ENCODE measurements at regions not wholly inside any gene's neighbourhood (a gene's known extent, or its start where the extent isn't known, plus 50 kb on each side); places are given as distances from the start of the nearest gene placed in this dataset.
A peak's percentile ranks its signal among the peaks of the same experiment; 100 is the strongest.

DNA sequence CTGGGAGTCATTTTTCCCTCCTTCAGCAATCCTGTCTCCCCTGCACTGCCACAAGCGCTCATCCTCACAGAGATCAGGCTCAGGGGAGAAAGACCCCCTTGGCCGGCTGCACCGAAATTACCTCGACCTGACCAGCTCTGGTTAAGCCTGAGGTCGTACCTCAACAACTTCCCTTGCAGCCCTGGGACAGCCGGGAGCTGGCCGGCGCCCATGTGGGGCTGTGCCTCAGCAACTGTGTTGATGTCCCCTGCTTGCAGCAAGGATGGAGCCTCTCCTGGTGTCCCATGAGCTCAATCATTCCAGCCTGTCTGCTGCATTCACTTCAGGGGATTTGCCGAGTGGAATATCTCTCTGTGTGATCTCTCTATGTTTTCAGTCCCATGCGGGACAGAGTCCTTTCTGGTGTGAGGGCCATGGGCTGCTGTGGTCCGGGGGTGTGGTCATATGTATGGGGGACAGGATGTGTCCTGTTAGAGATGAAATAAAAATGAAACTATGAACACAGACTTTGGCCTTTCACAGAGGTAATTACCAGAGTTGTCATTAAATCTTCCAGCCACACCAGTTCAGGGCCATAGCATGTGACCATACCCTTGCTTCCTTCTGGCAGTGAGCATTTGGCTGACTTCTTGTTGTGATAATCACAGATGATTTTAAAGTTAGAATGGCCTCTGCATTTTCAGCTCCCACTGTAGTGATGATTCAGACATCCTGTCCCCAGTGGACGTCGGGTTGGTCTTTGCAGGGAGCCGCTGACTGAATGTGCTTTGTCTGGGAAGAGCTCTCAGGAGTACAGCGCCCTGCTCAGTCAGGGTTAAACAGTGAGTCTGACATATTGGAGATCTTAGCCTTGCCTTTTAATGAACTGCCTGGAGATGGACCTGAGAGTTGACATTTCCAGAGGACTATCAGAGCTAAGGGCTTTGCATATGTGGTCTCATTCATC is 405.9 kb downstream of the AACS start:
- no peak for DNase-seq (ENCODE audit: low read depth in 4 of 4, low spot score in 3 of 4)

DNA sequence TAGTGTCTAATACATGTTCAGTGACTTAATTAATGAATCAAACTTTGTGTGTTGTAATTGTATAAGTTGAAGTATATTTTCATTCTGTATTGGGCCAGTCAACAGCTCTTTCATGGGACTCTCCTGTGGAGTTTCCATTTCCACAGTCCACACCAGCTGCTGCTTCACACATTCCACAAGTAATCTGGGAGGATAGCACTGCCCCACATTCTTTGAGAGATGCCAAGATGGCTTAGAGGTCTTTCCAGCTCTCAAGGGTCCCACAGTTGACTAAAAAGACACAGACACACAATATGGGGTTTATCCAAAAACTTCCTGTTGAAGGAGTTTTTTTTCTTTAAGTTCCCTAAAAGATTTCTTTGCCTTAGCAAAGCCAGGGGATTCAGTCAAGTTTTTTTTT is 408.3 kb downstream of the AACS start:
- DNase-seq (ENCODE audit: low read depth in 4 of 4, low spot score in 3 of 4) = no peak

DNA sequence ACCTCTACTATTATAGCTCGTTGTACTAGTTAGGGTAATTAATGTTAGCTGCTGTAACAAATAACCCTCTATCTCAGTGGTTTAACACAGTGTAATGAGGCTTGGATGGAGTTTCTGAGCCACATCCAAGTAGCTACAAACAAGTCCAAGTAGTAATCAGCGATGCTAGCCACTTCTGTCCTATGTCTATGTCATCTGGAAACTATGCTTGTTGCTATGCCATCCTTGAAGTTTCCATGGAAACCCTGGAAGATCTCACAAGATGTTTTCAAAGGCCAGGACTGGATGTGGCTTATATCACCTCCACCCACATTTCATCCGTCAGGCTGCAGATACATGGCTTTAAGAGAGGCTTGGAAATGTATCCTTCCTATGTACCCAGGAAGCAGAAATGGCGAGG is 422.1 kb downstream of the AACS start:
- no peak for DNase-seq (ENCODE audit: low read depth in 4 of 4, low spot score in 3 of 4)

DNA sequence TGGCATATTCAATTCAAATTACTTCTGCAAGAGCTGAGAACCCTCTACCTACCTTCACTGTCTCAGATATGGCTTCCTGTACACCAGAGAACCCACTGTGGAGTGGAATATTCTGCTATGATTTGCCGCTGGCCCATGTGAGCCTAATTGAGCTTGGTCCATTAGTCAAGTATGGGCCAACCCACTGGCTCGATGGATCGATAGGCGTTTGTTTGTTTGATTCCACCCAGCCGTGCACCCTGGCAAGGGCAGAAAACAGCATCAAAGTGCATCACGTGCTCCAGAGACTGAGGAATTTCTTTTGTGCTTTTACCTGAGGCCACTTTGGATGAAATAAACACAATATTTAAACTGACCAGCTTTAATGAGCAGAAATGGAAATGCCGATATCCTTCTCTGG is 426.3 kb downstream of the AACS start:
- DNase-seq (ENCODE audit: low read depth in 4 of 4, low spot score in 3 of 4) = no peak

DNA sequence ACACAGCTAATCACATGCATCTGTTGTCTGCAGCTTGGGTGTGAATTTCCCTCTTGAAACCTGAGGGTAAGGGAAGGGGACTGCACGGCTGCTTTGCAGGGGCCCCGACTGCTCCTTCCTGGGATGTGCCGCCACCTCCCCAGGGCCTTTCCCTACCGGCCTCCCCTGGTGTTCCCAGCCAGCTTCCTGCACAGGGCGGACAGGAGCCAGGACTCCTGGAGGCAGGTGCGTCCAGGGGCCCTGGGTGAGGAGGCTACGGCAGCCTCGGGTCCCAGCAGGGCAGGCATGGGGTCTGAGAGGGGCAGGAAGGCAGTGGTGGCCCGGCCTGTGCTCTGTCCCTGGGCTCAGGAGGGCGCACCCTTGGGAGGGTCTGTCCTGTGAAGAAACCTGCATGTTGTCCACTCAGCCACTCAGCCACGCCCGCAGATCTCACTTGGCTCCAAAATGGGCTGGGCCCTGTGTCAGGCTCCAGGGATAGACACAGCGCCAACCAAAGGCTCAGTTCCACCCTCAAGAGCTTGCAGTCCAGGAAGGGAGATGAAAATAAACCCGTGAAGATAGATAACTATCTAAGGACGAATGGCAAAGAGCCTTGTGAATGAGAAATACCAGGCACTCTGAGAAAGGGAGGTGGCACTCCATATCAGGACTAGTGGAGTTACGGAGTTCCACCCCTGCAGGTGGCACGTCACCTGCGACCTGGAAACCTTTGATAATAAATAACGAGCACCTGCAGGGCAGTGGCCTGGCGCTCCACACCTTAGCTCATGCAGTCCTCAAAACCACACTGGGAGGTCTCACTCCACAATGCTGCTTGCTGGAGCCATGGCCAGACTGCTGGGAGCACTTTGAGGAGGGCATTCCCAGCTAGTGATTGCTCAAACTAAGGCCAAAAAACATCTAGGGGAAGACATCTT is 427.4 kb downstream of the AACS start:
- no peak for DNase-seq (ENCODE audit: low read depth in 4 of 4, low spot score in 3 of 4)

DNA sequence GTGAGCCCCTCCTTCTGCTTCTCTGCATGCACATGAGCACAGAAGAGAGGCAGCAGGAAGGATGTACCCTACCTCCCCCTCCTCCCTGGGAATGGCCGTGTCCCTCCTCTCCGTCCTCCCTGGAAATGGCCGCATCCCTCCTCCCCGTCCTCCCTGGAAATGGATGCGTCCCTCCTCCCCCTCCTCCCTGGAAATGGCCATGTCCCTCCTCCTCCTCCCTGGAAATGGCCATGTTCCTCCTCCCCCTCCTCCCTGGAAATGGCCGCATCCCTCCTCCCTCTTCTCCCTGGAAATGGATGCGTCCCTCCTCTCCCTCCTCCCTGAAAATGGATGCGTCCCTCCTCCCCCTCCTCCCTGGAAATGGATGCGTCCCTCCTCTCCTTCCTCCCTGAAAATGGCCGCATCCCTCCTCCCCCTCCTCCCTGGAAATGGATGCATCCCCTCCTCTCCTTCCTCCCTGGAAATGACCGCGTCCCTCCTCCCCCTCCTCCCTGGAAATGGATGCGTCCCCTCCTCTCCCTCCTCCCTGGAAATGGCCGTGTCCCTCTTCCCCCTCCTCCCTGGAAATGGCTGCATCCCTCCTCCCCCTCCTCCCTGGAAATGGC is 428.6 kb downstream of the AACS start:
- no peak for DNase-seq (ENCODE audit: low read depth in 4 of 4, low spot score in 3 of 4)

DNA sequence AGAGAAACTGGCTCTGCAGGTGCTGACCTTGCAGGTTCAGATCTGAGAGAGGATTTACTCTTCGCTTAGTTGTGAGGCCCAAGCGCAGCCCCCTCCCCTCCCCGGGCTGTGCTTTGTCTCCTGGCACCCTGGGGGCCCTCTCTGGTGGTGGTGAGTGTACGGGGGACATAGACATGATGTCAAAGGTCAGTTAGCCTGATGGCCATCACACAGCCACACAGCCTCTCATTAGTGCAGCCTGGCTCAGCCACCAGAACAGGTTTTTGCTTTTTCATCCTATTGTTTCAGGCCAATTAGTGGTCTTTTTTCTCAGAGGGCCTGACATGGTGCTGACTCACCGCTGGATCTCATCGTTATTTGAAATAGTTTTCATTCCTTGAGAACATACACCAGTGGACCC is 437.9 kb downstream of the AACS start:
- DNase-seq (ENCODE audit: low read depth in 4 of 4, low spot score in 3 of 4) = no peak

DNA sequence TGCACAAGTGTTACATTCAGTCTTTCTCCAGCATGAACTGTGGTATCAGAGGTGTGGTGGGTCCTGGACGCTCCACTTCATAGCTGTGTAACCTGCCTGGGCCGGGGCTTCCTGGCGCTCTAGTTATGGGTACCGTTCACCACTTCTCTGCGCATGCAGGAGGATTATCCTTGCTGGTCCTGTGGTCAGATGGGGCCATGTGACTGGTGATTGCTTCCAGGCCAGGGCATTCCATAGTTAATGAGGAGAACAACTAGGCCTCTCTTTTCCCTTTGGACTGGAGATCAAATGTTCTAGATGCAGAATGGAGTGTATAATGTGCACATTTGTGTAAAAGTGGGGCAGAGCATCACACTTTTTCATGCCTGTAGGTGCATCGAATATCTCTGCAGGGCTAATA is 444.0 kb downstream of the AACS start:
- no peak for DNase-seq (ENCODE audit: low read depth in 4 of 4, low spot score in 3 of 4)

DNA sequence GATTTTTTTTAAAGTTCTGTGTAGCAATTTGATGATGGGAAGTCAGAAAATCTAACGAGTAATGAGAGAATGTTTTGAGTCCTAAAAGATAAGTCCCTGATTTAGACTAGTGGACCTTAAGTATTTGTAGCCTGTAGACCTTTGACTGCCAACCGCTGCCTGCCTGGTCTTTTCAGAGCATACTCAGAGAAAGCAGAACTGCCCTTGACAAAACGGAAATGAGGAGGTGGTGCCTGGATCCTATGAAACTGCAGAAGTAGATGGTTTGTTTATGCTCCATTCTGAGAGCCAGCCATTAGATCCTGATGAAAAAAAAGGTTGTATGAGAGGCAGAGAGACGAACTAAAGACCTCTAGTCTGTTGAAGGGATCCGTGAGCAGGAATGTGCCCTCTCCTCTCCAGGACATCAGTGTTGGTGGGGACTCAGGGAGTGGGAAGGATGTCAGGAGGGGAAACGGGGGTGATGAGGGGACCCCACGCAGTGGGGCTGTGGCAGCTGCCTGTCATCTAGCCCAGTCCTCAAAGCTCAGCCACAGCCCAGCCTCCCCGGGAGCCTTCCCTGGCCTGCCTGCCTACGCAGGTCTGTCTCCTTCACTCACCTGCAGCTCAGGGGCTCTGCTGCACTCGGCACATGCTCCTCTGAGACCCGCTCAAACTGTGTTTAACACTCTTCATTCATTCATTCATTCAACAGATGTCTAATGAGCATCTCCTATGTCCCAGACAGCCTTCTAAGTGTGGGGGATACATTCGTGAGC is 447.5 kb downstream of the AACS start:
- DNase-seq (ENCODE audit: low read depth in 4 of 4, low spot score in 3 of 4) = no peak

DNA sequence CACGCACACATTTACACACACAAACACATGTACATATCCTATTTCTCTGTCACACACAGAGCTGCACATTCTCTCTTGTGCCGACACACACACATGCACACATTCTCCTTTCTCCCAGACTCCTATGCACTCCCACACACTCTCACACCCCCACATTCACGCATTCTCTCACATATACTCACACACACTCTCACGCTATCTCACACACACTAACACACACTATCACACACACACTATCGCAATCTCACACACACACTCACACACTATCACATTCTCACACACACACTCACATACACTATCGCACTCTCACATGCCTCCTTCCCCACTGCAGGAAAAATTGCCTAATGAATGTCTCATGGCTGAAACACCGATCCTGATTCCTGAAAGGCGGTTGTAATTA is 450.7 kb downstream of the AACS start:
- no peak for DNase-seq (ENCODE audit: low read depth in 4 of 4, low spot score in 3 of 4)

DNA sequence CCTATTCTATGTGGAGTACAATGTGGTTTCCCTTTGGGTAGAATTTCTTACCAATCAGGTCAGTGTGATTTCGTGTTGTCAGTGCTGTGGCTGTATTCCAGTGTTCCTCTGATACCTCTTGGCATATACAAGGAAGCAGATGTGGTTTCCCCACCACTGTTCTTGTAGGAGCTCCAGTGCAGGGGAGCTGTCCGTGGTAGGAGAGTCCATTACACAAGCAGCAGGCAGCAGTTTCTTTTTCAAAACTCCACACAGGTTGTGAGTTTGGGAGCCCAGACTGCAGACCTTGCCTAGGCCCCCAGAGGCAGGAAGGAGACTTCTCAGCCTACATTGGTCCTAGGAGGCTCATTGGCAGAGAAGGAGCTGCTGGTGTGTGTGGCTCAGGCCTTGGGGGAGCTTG is 452.8 kb downstream of the AACS start:
- DNase-seq (ENCODE audit: low read depth in 4 of 4, low spot score in 3 of 4) = peak; percentile 18 to 47 (median 30)

DNA sequence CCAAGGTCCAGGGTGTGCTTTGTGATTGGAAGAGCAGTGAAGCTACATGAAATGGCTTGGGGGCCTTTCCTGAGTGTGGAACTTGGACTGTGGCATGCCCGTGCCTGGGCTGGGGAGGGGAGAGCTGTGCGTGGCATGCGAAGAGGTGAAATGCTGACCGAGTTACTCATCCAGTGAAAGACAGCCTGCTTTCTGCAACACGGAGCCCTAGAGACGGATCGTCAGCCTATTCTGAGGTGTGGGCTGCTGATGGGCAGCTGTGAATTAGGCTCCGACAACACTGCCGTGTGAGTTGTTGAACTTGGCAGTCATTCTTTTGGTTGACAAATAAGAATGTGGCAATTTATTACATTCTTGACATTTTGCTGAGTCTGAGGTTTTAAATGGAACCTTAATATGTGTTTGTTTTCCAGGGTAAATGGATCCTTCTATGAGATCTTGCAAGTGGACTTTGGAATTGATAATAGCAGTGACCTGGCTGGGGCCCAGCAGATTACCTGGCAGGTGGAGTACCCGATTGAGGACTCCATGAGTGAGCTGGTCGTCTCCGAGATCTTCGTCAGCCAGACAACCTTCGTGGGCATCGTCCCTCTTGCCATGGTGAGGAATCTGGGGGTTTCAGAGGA is 453.9 kb downstream of the AACS start:
- no peak for DNase-seq (ENCODE audit: low read depth in 4 of 4, low spot score in 3 of 4)

DNA sequence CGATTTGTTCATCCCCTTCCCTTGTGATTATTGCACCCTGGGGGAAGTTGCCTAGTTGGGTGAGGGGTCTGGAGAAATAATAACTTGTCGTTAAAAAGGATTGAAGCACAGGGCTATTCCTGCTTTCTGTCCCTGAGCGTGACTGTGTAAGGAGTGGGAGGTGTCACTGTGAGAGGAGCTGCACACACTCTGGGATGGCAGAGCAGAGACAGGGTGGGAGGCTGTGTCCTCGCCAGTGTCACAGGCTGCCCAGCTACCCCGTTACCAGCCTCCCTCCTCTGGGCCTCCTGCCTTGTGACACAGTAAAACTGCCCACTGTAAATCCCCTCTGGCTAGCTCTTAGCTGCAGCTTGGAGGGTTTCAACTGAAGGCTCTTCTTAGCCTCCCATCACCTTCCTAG is 460.6 kb downstream of the AACS start:
- no peak for DNase-seq (ENCODE audit: low read depth in 4 of 4, low spot score in 3 of 4)

DNA sequence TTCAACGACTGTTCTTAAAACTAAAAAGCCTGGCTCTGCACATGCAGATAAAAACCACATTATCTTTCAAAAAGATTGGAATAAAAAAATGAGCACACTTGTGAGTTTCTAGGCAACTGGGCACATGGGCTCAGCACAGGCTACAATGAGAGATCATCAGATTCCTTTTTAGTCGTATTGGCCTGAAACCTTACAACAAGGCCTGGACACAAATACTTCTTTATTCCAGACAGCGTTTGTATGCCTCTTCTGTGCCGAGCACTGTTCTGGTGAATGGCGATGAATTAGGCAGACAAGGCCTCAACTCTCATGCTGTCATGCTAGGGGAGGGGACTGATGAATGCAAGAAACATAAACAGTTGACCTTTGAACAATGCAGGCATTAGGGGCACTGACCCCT is 463.0 kb downstream of the AACS start:
- no peak for DNase-seq (ENCODE audit: low read depth in 4 of 4, low spot score in 3 of 4)

DNA sequence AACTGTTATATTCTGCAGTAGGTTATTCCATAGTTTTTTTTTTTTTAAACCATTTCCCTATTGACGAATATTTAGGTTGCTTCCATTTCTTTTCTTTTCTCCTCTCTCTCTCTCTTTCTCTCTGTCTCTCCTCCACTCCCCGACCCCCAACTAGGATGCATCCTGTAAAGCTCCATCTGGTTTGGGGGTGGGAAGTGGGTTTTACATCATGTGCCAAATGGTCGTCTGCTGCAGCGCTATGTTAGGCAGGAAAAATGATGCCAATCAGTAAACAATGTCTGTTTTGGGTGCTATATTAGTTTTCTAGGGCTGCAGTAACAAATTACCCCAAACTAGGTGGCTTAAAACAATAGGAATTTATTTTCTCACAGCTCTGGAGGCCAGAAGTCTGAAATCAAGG is 465.0 kb downstream of the AACS start:
- DNase-seq (ENCODE audit: low read depth in 4 of 4, low spot score in 3 of 4) = no peak

DNA sequence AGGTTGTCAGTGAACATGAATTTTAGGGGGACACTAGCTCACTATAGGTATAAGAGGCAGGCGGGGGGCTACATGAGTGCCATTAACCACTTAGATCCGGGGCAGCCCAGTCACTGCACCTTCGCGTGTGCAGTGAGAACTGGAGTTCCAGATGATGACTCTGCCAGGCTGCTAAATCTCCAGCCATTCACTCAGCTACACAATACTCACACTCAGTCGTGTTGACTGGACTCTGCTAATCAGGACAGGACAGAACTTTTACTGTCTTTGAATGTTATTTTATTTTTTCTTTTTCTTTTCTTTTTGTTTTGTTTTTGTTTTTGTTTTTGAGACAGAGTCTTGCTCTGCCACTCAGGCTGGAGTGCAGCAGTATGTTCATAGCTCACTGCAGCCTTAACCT is 465.6 kb downstream of the AACS start:
- no peak for DNase-seq (ENCODE audit: low read depth in 4 of 4, low spot score in 3 of 4)

DNA sequence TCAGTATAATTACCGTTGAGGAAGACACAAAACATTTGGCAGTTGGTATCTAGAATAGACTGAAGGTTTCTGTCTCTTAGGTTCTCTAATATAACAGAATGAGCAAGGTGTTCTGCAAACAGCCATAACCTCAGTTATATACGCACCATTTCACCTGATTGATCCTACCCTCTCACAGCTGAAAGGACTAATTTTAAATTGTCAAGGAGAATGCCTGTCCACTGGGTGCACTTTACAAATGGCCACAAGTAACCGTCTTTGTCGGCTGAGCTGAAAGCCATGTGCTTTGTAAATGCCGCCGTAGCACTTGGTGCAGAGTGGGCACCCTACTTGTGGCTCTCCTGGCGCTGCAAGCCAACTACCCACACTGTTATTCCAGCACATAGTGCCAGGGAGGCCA is 466.3 kb downstream of the AACS start:
- DNase-seq (ENCODE audit: low read depth in 4 of 4, low spot score in 3 of 4) = no peak

DNA sequence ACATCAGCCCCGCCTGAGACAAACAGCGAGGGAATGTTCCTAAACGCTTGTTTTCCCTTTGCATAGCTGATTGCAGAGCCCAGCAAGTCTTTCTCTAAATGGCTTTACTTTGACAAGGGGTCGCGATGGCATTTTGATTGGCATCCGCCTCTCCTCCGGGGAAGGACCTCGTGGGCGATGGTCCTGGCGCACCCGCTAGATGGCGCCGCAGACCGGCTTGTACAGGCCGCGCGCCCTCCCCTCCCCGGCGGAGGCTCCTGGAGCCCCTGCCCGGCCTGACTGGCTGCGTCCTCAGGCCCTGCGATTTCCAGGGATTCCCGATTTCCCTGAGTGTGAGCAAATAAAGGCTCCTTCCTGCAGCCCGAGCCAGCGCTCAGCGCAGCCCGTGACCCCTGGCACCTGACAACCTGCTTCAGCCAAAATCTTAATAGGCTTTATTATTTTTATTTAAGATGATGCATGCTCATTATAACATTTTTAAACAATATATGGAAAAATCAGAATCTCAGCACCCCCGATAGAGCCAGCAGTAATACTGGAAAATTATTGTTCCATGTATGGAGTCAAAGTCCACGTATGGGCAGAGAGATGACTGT is 468.3 kb downstream of the AACS start:
- DNase-seq (ENCODE audit: low read depth in 4 of 4, low spot score in 3 of 4) = peak in 3 of 4 donors; percentile 11 to 16 (median 13)

DNA sequence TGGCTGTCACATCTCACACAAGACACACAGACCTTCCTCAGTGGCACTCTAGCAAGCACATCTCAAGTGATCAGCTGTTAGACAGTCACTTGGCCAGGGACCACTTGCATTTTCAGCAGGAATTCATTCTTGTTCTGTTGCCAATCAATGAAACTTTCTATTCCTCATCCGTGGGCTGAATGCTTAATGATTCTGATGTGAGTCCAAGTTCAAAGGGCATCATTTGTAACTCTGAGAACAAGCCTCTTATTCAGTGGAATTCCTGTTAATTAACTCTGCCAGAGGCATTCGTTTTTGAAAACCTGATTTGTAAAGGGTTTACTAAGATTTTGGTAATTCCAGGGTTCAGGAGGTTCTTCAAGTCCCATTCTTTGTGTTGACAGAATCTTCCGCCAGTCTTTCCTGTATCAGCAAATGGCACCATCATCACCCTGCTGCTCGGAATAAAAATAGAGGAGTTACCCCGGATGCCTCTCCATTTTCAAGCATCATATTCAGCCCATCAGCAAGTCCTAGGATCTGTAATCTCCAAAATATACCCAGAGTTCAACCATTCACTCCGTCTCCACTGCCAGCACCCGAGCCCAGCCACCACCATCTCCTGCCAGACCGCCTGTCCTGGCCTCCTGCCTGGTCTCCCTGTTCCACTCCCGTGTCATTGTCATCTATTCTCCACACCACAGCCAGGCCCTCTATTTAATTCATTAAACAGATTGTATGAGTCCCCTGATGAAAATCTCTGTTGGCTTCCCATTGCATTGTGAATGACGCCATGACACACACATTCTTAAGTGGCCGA is 473.4 kb downstream of the AACS start:
- no peak for DNase-seq (ENCODE audit: low read depth in 4 of 4, low spot score in 3 of 4)

Data from right renal pelvis (tissue), 4 donors.